ENCODE measurements at regions not wholly inside any gene's neighbourhood (a gene's known extent, or its start where the extent isn't known, plus 50 kb on each side); places are given as distances from the start of the nearest gene placed in this dataset.
"Not testable (repeated sequence)": the region's sequence is repeated elsewhere in the genome, so short reads cannot be mapped to it uniquely, and the experiment has no call there.

DNA sequence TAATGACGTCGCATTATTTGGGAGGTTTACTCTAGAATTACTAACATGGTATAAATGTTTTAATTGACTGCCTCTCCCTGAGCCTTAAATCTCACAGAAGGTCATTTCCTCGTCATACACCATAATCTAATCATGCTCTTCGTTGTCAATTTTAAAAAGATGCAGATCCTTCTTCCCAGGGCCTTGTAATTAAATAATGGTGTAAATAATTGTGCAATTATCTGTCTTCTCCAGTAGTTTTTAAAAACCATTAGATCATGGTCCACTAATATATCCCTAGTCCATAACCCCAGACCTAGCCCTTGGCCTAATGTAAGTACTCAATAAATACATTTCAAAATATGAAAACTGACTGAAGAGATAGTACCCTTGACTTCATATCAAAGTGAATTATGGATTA, 181.5 kb upstream of the GNAI1 start:
- DNase-seq (ENCODE audit: low spot score), result peak; percentile 59

- DNase-seq (ENCODE audit: low spot score), result no peak
Measured at GRCh38 chr7:79952399-79952798, 182.2 kb upstream of the GNAI1 start.

DNA sequence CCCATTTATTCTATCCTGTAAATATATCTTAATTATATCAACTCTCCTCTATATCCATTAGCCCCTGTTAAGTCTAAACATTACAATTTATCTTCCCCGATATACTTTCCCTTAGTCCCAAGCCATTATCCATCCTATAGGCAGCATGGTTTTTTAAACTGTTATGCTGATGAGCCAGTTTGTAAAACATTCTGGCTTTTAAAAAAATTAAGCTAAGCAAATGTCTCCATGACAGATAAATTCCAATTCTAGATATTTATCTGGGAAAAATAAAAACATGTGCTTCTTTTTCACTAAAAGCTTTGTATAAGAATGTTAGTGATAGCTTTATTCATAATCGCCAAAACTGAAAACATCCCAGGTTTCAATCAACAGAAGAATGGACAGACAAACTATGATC, 183.2 kb upstream of the GNAI1 start:
- peak; percentile 67 for DNase-seq (ENCODE audit: low spot score)

DNA sequence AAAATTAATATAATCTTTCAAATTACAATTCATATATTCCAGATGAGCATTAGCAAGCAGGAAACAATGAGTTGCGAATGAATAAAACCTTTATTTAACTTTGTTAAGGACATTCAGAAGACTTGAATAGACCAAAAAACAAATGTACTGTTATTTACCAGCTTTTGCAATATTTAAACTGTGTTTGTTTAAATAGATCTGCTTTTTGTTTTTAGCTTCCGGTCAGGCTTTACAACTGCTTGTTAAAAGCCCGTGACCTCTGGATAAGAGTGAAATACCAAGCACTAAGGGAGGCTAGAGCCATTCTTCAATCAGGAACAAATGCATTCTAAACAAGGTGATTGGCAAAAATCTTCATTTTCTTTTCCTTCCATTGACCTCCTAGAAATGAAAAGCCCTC, 184.9 kb upstream of the GNAI1 start:
- DNase-seq (ENCODE audit: low spot score), result no peak

DNA sequence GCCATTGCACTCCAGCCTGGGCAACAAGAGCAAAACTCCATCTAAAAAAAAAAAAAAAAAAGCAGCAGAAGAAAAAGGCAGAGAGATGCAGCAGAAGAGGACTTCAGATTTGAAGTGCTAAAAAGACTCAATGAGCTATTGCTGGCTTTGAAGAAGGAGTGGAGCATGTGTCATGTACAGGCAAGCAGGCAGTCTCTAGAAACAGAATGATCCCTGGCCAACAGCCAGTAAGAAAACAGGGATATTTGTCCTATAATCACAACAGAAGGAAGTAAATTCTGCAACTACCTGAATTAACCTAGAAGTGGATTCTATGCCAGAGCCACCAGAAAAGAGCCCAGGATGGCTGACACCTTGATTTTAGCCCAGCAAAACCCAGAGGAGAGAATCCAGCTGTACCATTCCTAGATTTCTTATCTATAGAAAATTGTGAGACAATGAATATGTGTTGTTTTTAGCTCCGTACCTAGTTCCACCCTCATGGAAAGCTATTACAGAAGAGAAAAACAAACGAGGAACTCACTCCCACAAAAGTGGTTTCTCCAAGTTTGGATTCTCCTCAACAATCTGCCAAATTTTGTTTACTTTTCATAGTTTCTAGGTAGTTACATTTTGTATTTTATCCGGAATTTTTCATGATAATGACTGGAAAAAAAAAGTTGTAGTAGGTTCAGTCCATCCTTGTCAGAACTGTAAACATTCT, 198.2 kb upstream of the GNAI1 start:
- no peak for DNase-seq (ENCODE audit: low spot score)

DNA sequence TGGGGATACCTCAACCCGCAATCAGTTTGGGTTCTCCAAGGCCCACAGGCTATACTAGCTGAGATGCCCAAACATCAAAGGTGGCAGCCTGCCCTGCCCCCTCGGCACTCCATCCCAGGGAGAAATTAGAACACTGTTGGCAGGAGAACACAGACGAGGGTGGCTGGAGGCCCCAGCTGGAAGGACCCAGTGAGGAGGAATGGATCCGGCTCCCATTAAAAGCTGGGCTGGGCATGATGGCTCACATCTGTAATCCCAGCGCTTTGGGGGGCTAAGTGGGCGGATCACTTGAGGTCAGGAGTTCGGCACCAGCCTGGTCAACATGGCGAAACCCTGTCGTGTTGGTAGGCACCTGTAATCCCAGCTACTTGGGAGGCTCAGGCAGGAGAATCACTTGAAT, 199.9 kb upstream of the GNAI1 start:
- DNase-seq (ENCODE audit: low spot score), result no peak

DNA sequence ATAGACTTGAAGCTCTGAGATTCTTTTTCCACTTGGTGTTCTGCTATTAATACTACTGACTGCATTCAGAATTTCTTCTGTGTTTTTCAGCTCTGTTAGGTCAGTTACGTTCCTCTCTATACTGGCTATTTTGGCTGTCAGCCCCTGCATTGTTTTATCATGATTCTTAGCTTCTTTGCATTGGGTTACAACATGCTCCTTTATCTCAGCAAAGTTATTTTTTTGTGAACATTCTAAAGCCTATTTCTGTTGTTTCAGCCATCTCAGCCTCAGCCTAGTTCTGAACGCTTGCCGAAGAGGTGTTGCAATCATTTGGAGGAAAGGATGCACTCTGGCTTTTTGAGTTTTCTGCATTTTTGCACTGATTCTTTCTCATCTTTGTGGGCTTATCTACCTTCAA, 201.5 kb upstream of the GNAI1 start:
- DNase-seq (ENCODE audit: low spot score), result no peak

GRCh38 chr7:79930604-79931003, 204.0 kb upstream of the GNAI1 start:
- DNase-seq (ENCODE audit: low spot score), result no peak

DNA sequence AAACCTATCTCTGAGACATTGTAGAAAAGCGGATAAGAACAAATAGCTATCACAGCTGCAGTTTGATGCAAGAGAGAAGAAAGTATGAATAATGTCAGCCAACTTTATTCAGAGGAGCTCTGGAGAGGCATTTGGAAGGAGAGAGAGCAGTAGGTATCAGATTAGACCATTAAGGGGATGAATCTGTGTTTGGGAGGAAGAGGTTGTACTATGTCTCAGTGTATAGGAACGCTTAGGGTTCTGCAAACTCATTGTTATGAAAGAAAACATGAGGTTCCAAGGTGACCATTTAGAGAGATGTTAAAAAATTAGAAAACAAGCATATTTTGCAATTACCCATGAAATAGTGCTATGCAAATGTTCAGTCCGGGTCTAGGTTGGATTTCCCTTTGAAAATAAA, 207.5 kb upstream of the GNAI1 start:
- DNase-seq (ENCODE audit: low spot score), result no peak

DNA sequence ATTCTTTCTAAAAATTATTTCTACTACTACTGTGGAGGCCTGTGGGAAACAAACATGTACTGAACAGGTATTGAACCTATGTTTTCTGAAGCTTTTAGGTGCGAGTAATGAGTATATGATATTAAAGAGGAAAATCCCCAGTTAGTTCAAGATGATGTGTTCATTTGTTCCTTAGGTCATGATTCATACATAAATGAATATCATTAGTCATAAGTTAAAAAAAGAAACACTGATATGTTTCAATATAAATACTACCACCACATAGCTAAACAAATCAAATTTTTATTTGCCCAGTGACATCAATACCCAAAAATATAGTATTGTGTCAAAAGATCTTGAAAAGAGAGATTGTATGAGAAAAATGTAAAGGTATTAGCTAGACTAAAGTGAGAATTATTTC, 210.7 kb upstream of the GNAI1 start:
- no peak for DNase-seq (ENCODE audit: low spot score)

GRCh38 chr7:79922894-79923293, 211.7 kb upstream of the GNAI1 start:
- no peak for DNase-seq (ENCODE audit: low spot score)

GRCh38 chr7:79921976-79922375, 212.7 kb upstream of the GNAI1 start:
- DNase-seq (ENCODE audit: low spot score), result no peak

DNA sequence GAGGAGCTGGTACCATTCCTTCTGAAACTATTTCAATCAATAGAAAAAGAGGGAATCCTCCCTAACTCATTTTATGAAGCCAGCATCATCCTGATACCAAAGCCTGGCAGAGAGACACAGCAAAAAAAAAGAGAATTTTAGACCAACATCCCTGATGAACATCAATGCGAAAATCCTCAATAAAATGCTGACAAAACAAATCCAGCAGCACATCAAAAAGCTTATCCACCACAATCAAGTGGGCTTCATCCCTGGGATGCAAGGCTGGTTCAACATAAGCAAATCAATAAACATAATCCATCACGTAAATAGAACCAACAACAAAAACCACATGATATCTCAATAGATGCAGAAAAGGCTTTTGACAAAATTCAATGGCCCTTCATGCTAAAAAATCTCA, 216.0 kb upstream of the GNAI1 start:
- DNase-seq (ENCODE audit: low spot score), result not testable (repeated sequence)

- not testable (repeated sequence) for DNase-seq (ENCODE audit: low spot score)
Measured at GRCh38 chr7:79915346-79915745, 219.3 kb upstream of the GNAI1 start.

DNA sequence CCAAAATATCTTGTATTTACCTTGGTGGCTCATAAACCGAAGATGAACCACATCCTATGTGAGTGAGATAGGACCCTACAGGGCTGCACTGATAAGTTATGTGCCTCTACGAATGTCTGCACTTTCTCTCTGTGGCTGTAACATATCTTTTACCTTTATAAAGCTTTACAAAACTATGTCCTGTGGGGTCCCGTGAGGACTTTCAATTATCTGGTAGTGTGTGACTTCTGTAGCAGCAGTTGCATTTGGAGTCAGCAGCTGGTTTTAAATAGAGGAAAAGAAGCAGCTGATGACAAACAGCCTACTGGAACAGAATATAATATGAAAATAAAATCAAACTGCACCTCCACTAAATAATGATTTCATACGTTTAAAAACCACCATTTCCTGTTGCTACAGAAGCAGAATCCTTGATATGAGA, 222.4 kb upstream of the GNAI1 start:
- no peak for DNase-seq (ENCODE audit: low spot score)

- no peak for DNase-seq (ENCODE audit: low spot score)
Measured at GRCh38 chr7:79911420-79911819, 223.2 kb upstream of the GNAI1 start.

DNA sequence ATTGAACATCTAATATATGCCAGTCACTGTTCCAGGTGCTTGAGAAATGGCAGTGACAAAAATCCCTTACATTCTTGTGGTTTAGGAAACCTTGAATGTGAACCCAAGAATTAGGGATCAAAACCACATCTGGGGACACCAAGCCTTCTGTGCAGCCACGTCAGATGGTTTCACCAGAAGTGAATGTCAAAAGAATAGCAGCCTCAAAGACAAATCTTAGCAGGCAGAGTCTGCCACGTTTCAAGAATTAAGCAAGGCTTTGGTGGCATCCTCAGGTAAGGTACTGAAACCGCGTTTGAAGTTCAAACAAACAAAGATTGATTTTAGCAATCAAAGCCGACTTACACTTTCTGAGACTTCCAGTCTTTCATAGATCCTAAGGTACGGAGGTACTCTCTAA, 225.5 kb upstream of the GNAI1 start:
- no peak for DNase-seq (ENCODE audit: low spot score)

DNA sequence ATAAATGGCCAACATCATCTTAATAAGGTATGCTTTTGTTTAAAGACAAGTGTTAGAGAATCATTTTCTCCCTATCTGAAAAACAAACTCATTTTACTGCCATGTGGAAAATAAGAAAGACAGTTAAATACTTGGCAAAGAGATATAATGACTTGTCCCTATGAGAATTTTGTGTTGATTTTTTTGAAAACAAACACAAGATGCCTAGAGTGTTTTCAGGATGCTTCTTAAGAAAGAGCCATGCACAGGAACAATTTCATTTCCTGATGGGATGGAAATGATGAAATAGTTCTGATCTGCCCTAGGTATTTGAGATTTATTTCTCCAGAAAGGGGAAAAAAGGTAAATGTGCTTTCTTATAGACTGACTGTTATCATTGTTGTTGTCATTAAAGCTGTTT, 237.5 kb upstream of the GNAI1 start:
- DNase-seq (ENCODE audit: low spot score), result no peak

GRCh38 chr7:79893991-79894390, 240.6 kb upstream of the GNAI1 start:
- DNase-seq (ENCODE audit: low spot score), result no peak

- DNase-seq (ENCODE audit: low spot score), result no peak
Measured at GRCh38 chr7:79882922-79883321, 251.7 kb upstream of the GNAI1 start.

DNA sequence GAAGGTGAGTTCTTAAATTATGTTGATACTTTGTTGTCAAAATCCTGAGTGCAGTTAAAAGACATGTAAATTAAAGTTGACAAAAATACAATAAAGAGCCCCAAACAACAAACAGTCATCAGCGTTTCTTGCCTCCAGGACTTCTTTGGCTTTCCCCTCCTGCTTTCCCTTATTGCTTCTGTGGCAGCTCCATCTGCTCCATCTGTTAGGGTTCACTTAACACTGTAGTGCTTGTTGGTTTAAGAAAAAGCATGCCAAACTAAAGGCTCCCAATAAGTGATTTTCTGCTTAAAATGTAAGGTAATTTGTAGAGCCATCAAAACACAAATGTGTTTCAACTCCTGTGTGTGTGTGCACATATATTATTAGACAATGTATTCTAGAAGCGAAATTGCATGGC, 254.3 kb upstream of the GNAI1 start:
- no peak for DNase-seq (ENCODE audit: low spot score)

GRCh38 chr7:79877874-79878465, 256.7 kb upstream of the GNAI1 start:
- peak; percentile 74 for DNase-seq (ENCODE audit: low spot score)

DNA sequence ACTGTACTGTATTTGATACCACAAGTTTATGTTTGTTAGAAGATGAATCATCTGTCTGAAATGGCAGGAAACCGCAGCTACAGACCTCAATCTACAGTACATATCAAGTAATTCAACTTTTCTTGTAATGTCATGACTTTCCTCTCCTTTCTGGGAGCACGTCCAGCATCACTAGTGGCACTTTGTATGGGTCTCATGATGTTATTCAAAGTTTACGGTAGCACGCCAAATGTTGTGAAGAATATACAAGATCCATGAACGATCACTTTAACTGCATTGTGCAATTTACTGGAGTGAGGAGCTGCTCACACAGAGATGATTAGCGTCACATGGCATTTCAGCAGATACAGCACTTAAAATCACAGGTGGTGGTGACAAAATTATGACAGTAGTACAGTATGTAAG, 257.8 kb upstream of the GNAI1 start:
- no peak for DNase-seq (ENCODE audit: low spot score)

DNA sequence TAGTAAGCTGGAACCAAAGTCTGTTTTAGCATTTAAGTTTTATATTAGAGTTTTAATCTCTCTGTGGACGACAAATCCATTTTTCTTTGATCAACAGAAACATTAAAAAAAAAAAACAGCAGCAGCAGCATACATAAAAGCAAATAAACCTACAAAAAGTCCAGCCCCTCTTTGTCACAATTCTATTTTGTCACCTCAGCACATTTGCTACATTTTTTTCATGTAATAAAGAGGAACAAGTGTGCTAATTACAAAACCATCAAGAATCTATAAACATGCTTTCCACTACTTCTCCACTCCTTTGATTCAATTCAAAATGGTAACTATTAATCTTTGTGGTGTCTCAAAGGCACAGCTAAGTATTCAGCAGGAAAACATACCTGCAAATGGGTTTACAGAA, 259.8 kb upstream of the GNAI1 start:
- no peak for DNase-seq (ENCODE audit: low spot score)

All from SK-N-DZ (cell line).